ENCODE measurements at regions not wholly inside any gene's neighbourhood (a gene's known extent, or its start where the extent isn't known, plus 50 kb on each side); places are given as distances from the start of the nearest gene placed in this dataset.

DNA sequence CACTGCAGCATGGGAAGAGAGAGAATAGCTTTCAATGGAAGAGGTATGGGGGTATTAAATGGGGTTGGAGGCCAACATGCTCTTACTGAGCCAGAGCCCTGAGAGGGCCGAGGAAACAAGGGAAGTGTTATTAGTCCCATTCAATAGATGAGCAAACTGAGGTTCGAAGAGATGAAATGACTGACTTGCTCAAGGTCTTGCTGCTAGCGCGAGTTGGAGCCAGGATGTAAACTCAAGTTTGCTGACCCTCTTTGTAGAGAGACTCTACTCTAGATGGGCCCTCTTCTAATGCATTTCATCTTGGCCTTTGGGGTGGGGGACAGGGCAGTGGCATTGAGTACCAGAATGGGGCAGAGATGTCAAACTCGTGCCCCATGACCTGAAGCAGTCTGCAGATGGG is 319.5 kb downstream of the RPS6KC1 start:
- Histone ChIP-seq H3K4me3 (ENCODE audit: insufficient read depth, low read depth, low read length) (no peak overlapping the region), H2AK5ac (ENCODE audit: low read depth, low read length) (no peak overlapping the region), H3K14ac (replicated peaks; ENCODE audit: low read depth, low read length) (no peak overlapping the region), H3K56ac (ENCODE audit: extremely low read depth, insufficient read depth, low read length) (no peak overlapping the region), H4K20me1 (ENCODE audit: insufficient read depth, low read length) (no peaks in the 10 kb centered on the region), H2BK5ac (ENCODE audit: low read depth, low read length, poor library complexity, severe bottlenecking) (no peak overlapping the region), H3K4me1 (ENCODE audit: control insufficient read depth, insufficient read depth, low read length) (no peaks in the 10 kb centered on the region), H3K36me3 (ENCODE audit: control insufficient read depth, insufficient read depth, low read length) (no peaks in the 10 kb centered on the region), H3K23ac (ENCODE audit: low read depth, low read length) (no peak overlapping the region), H3K27ac (ENCODE audit: insufficient read depth, low read length) (no peak overlapping the region), H2BK120ac (ENCODE audit: low read depth, low read length) (no peak overlapping the region), H3K27me3 (ENCODE audit: control insufficient read depth, insufficient read depth, low read length) (no peaks in the 10 kb centered on the region), H4K8ac (ENCODE audit: low read depth in 2 of 2, low read length in 2 of 2) (no peak overlapping the region), H2BK15ac (ENCODE audit: low read depth, low read length) (no peak overlapping the region), H4K91ac (ENCODE audit: insufficient read depth, low read depth, low read length) (no peak overlapping the region), H3K9me3 (ENCODE audit: control insufficient read depth, insufficient read depth, low read length) (no peaks in the 10 kb centered on the region), H4K5ac (ENCODE audit: low read depth, low read length) (no peak overlapping the region), H3K9ac (ENCODE audit: low read depth, low read length) (no peak overlapping the region), H3K18ac (ENCODE audit: low read depth, low read length) (no peak overlapping the region), H3K4ac (ENCODE audit: low read depth, low read length) (no peak overlapping the region), H3K79me1 (ENCODE audit: low read depth in 1 of 2, low read length in 2 of 2) (no peaks in the 10 kb centered on the region), H3K4me2 (ENCODE audit: low read depth, low read length) (no peak overlapping the region), H2AK9ac (replicated peaks; ENCODE audit: low read depth, low read length, poor library complexity) (no peak overlapping the region), H3K9me1 (ENCODE audit: insufficient read depth, low read length) (no peaks in the 10 kb centered on the region), H2BK20ac (ENCODE audit: low read depth, low read length) (no peak overlapping the region), H2AFZ (replicated peaks; ENCODE audit: low read length, poor library complexity) (no peak overlapping the region)
- in situ Hi-C loops (cut with MboI; ENCODE audit: low sequenced_read_pairs): loop anchor here (10.0 kb wide), 1 partner anchor 754 kb away; no protein-coding TSS in a partner anchor
- intact Hi-C loops (cut with micrococcal nuclease): loop anchor here (5.0 kb wide), 1 partner anchor 1257 kb away; no protein-coding TSS in a partner anchor
- no TSS peak for BruUV-seq (replicated peaks)
- DNase-seq (no peak), ATAC-seq (ENCODE audit: low read depth) (no peak)
- dilution Hi-C loops (cut with HindIII; ENCODE audit: low sequenced_read_pairs, unreplicated experiment): no loop called here
- TF ChIP-seq, protein P1, sequence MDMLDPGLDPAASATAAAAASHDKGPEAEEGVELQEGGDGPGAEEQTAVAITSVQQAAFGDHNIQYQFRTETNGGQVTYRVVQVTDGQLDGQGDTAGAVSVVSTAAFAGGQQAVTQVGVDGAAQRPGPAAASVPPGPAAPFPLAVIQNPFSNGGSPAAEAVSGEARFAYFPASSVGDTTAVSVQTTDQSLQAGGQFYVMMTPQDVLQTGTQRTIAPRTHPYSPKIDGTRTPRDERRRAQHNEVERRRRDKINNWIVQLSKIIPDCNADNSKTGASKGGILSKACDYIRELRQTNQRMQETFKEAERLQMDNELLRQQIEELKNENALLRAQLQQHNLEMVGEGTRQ (IDR thresholded peaks at IDR 0.05; ENCODE audit: low read depth, low read length): no peak
- 90% methylated on average over 2 of the region's 5 CpGs; no CpG with 5 or more reads in 1 of the 2 experiments for WGBS, 2 experiments (ENCODE audit: extremely low coverage in 2 of 2, insufficient read length in 1 of 2)
- POLR2A ChIA-PET (ENCODE audit: unreplicated experiment): no interaction called here
- CTCF ChIA-PET: no interaction called here

All from IMR-90 (cell line).